ENCODE measurements at regions not wholly inside any gene's neighbourhood (a gene's known extent, or its start where the extent isn't known, plus 50 kb on each side); places are given as distances from the start of the nearest gene placed in this dataset.

GRCh38 chr2:207330912-207331311 lies 165.2 kb upstream of the KLF7 start:
- Histone ChIP-seq H3K36me3 (no peaks in the 10 kb centered on the region), H3K9me3 (no peaks in the 10 kb centered on the region), H3K27ac (peak overlapping the region in 1 of 2 donors; percentile 16), H3K27me3 (no peaks in the 10 kb centered on the region), H3K4me3 (no peak overlapping the region), H3K4me1 (no peaks in the 10 kb centered on the region)
- intact Hi-C loops (cut with DNase I; ENCODE audit: low total_unique reads), result no loop called here
- TF ChIP-seq POLR2A (IDR thresholded peaks at IDR 0.05) (no peak), POLR2AphosphoS5 (IDR thresholded peaks at IDR 0.05) (peak in 1 of 3 donors; percentile 52), CTCF (IDR thresholded peaks at IDR 0.05) (no peak)
- DNase-seq (ENCODE audit: low spot score in 2 of 2), result no peak

- no peak for TF ChIP-seq POLR2AphosphoS5 (IDR thresholded peaks at IDR 0.05)
- no peak for TF ChIP-seq POLR2A (IDR thresholded peaks at IDR 0.05)
- no peak for TF ChIP-seq CTCF (IDR thresholded peaks at IDR 0.05)
- Histone ChIP-seq H3K27ac (no peak overlapping the region), H3K36me3 (no peaks in the 10 kb centered on the region), H3K4me1 (no peaks in the 10 kb centered on the region), H3K27me3 (no peaks in the 10 kb centered on the region), H3K4me3 (no peak overlapping the region), H3K9me3 (no peaks in the 10 kb centered on the region)
- intact Hi-C loops (cut with DNase I; ENCODE audit: low total_unique reads), result no loop called here
- DNase-seq (ENCODE audit: low spot score in 2 of 2), result no peak
Observed at GRCh38 chr2:207331674-207332073, 165.9 kb upstream of the KLF7 start.

- no peaks in the 10 kb centered on the region for H3K36me3 ChIP-seq
- no peaks in the 10 kb centered on the region for H3K9me3 ChIP-seq
- intact Hi-C loops (cut with DNase I; ENCODE audit: low total_unique reads), result no loop called here
- no peak overlapping the region for H3K27ac ChIP-seq
- TF ChIP-seq POLR2AphosphoS5 (IDR thresholded peaks at IDR 0.05), result no peak
- no peaks in the 10 kb centered on the region for H3K4me1 ChIP-seq
- no peak overlapping the region for H3K4me3 ChIP-seq
- no peaks in the 10 kb centered on the region for H3K27me3 ChIP-seq
- DNase-seq (ENCODE audit: low spot score in 2 of 2), result no peak
Observed at GRCh38 chr2:207332480-207333212, 166.9 kb upstream of the KLF7 start.

- H3K9me3 ChIP-seq, result no peaks in the 10 kb centered on the region
- no peaks in the 10 kb centered on the region for H3K4me1 ChIP-seq
- peak overlapping the region; percentile 86 to 92 for H3K27ac ChIP-seq
- H3K36me3 ChIP-seq, result no peaks in the 10 kb centered on the region
- peak overlapping the region in 1 of 3 donors; percentile 59 for H3K4me3 ChIP-seq
- H3K27me3 ChIP-seq, result no peaks in the 10 kb centered on the region
- TF ChIP-seq CTCF (IDR thresholded peaks at IDR 0.05) (no peak), POLR2AphosphoS5 (IDR thresholded peaks at IDR 0.05) (no peak), POLR2A (IDR thresholded peaks at IDR 0.05) (no peak)
- intact Hi-C loops (cut with DNase I; ENCODE audit: low total_unique reads), result no loop called here
- no peak for DNase-seq (ENCODE audit: low spot score in 2 of 2)
Observed at GRCh38 chr2:207333599-207334300, 168.0 kb upstream of the KLF7 start.

GRCh38 chr2:207334301-207334623 lies 168.5 kb upstream of the KLF7 start:
- Histone ChIP-seq H3K9me3 (no peaks in the 10 kb centered on the region), H3K4me1 (no peaks in the 10 kb centered on the region), H3K36me3 (no peaks in the 10 kb centered on the region), H3K27ac (peak overlapping the region; percentile 86 to 92), H3K4me3 (peak overlapping the region; percentile 15 to 59 (median 39)), H3K27me3 (no peaks in the 10 kb centered on the region)
- no peak for DNase-seq (ENCODE audit: low spot score in 2 of 2)
- intact Hi-C loops (cut with DNase I; ENCODE audit: low total_unique reads), result no loop called here
- no peak for TF ChIP-seq POLR2A (IDR thresholded peaks at IDR 0.05)
- no peak for TF ChIP-seq POLR2AphosphoS5 (IDR thresholded peaks at IDR 0.05)
- no peak for TF ChIP-seq CTCF (IDR thresholded peaks at IDR 0.05)

Data from breast epithelium (tissue), 4 donors.